MM.1S (cell line): ENCODE measurements at regions not wholly inside any gene's neighbourhood (a gene's known extent, or its start where the extent isn't known, plus 50 kb on each side); places are given as distances from the start of the nearest gene placed in this dataset.

Experiments used
- DNase-seq: peaks from one replicate; pipeline ENCODE4 v3.0.0-alpha.2; 2015
- H2AFZ ChIP-seq: fragments of 300-600 bp; sonication (generic); 2 replicates; pipeline ENCODE4 v1.6.0; 2016; ENCODE audit warnings: antibody characterized with exemption, low read length
- H3F3A ChIP-seq: fragments of 300-600 bp; sonication (generic); 2 replicates; pipeline ENCODE4 v1.6.1; 2016; ENCODE audit warnings: mild to moderate bottlenecking, antibody characterized with exemption, low read length, moderate library complexity, mixed read lengths; ENCODE audit not compliant: insufficient read depth
- H3K27ac ChIP-seq: fragments of 300-600 bp; sonication (generic); 2 replicates; pipeline ENCODE4 v1.5.1; 2016; ENCODE audit warnings: mild to moderate bottlenecking, low read length
- H3K27me3 ChIP-seq: fragments of 300-600 bp; sonication (generic); replicated peaks from 2 replicates; pipeline ENCODE4 v1.6.0; 2016; ENCODE audit warnings: low read length; ENCODE audit not compliant: insufficient read depth
- H3K36me3 ChIP-seq: fragments of 300-600 bp; sonication (generic); replicated peaks from 2 replicates; pipeline ENCODE4 v1.6.1; 2016; ENCODE audit warnings: mild to moderate bottlenecking, low read length, mixed read lengths; ENCODE audit not compliant: insufficient read depth
- H3K4me1 ChIP-seq: fragments of 300-600 bp; sonication (generic); 2 replicates; pipeline ENCODE4 v1.6.1; 2016; ENCODE audit warnings: low read length, mixed read lengths
- H3K4me2 ChIP-seq: fragments of 300-600 bp; sonication (generic); 2 replicates; pipeline ENCODE4 v1.6.0; 2016; ENCODE audit warnings: low read depth, low read length
- H3K4me3 ChIP-seq: fragments of 300-600 bp; sonication (generic); 2 replicates; pipeline ENCODE4 v1.5.1; 2016; ENCODE audit warnings: low read length, mixed read lengths
- H3K79me2 ChIP-seq: fragments of 300-600 bp; sonication (generic); 2 replicates; pipeline ENCODE4 v1.6.1; 2016; ENCODE audit warnings: mixed run types, low read length, mixed read lengths
- H3K9ac ChIP-seq: fragments of 300-600 bp; sonication (generic); 2 replicates; pipeline ENCODE4 v1.6.1; 2016; ENCODE audit warnings: low read length, mixed read lengths
- H3K9me2 ChIP-seq: fragments of 300-600 bp; sonication (generic); replicated peaks from 2 replicates; pipeline ENCODE4 v1.6.1; 2016; ENCODE audit warnings: mild to moderate bottlenecking, low read length, mixed read lengths; ENCODE audit not compliant: insufficient read depth
- H3K9me3 ChIP-seq: fragments of 300-600 bp; sonication (generic); replicated peaks from 2 replicates; pipeline ENCODE4 v1.6.1; 2016; ENCODE audit warnings: mild to moderate bottlenecking, low read length, mixed read lengths; ENCODE audit not compliant: insufficient read depth
- H4K20me1 ChIP-seq: fragments of 300-600 bp; sonication (generic); 2 replicates; pipeline ENCODE4 v1.6.1; 2016; ENCODE audit warnings: mild to moderate bottlenecking, low read length, moderate library complexity, mixed read lengths; ENCODE audit not compliant: insufficient read depth
- EZH2 ChIP-seq: fragments of 300-600 bp; sonication (generic); optimal IDR thresholded peaks from 2 replicates; pipeline ENCODE3; 2017; ENCODE audit warnings: low read depth, mild to moderate bottlenecking, antibody characterized with exemption, low read length, mixed read lengths
- EZH2phosphoT487 ChIP-seq: fragments of 300-600 bp; sonication (generic); IDR thresholded peaks from 2 replicates; pipeline ENCODE4 v1.6.1; 2018; ENCODE audit warnings: antibody characterized with exemption, low read length
- TF ChIP-seq, protein P1 (sequence below): fragments of 300-600 bp; sonication (generic); IDR thresholded peaks from 2 replicates; pipeline ENCODE4 v1.5.1; 2016; ENCODE audit warnings: antibody characterized with exemption, low read length, mixed read lengths

- no peaks in the 10 kb centered on the region for H3K4me1 ChIP-seq
- H2AFZ ChIP-seq = no peak overlapping the region
- no peaks in the 10 kb centered on the region for H3K36me3 ChIP-seq
- DNase-seq = no peak
- H3K79me2 ChIP-seq = no peaks in the 10 kb centered on the region
- H3K27me3 ChIP-seq = no peaks in the 10 kb centered on the region
- H3F3A ChIP-seq = no peaks in the 10 kb centered on the region
- no peaks in the 10 kb centered on the region for H3K9me2 ChIP-seq
- no peak overlapping the region for H3K4me3 ChIP-seq
- TF ChIP-seq, protein P1, sequence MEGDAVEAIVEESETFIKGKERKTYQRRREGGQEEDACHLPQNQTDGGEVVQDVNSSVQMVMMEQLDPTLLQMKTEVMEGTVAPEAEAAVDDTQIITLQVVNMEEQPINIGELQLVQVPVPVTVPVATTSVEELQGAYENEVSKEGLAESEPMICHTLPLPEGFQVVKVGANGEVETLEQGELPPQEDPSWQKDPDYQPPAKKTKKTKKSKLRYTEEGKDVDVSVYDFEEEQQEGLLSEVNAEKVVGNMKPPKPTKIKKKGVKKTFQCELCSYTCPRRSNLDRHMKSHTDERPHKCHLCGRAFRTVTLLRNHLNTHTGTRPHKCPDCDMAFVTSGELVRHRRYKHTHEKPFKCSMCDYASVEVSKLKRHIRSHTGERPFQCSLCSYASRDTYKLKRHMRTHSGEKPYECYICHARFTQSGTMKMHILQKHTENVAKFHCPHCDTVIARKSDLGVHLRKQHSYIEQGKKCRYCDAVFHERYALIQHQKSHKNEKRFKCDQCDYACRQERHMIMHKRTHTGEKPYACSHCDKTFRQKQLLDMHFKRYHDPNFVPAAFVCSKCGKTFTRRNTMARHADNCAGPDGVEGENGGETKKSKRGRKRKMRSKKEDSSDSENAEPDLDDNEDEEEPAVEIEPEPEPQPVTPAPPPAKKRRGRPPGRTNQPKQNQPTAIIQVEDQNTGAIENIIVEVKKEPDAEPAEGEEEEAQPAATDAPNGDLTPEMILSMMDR = no peak
- no peak for TF ChIP-seq EZH2phosphoT487
- no peak for TF ChIP-seq EZH2
- H3K9ac ChIP-seq = no peak overlapping the region
- no peak overlapping the region for H3K4me2 ChIP-seq
- no peaks in the 10 kb centered on the region for H4K20me1 ChIP-seq
- H3K9me3 ChIP-seq = no peaks in the 10 kb centered on the region
- no peak overlapping the region for H3K27ac ChIP-seq
Measured at GRCh38 chr4:79266136-79266535, 59.7 kb downstream of the NAA11 start.

DNA sequence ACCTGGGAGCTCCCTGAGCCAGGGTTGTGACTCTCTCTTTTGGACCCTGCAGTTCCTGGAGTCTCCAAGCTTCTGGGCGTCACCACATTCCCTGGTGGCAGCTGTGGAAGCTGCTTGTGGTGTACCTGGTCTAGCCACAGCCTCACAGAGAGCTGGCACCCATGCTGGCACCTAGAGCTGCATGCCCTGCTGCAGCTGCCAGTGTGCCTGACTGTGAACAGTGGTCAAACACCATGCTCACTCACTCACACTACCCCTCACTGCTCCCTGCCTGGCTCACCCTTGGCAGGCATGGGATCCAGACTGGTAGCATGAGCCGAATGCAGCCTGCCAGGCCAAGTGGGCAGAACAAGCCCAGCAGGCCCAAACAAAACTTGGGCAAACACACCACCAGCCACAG, 66.6 kb downstream of the NAA11 start:
- no peak overlapping the region for H3K4me2 ChIP-seq
- no peaks in the 10 kb centered on the region for H3K4me1 ChIP-seq
- H3F3A ChIP-seq = no peaks in the 10 kb centered on the region
- no peaks in the 10 kb centered on the region for H3K79me2 ChIP-seq
- no peaks in the 10 kb centered on the region for H3K27me3 ChIP-seq
- H3K9me3 ChIP-seq = no peaks in the 10 kb centered on the region
- H3K4me3 ChIP-seq = no peak overlapping the region
- no peaks in the 10 kb centered on the region for H4K20me1 ChIP-seq
- H3K9ac ChIP-seq = no peak overlapping the region
- H2AFZ ChIP-seq = no peak overlapping the region
- H3K27ac ChIP-seq = no peak overlapping the region
- TF ChIP-seq EZH2 (no peak), EZH2phosphoT487 (no peak)
- TF ChIP-seq, protein P1 = no peak
- no peaks in the 10 kb centered on the region for H3K36me3 ChIP-seq
- H3K9me2 ChIP-seq = no peaks in the 10 kb centered on the region
- DNase-seq = no peak

GRCh38 chr4:79258614-79259176, 67.2 kb downstream of the NAA11 start:
- Histone ChIP-seq H3K36me3 (no peaks in the 10 kb centered on the region), H4K20me1 (no peaks in the 10 kb centered on the region), H3K79me2 (no peaks in the 10 kb centered on the region), H3K4me3 (no peak overlapping the region), H3K9ac (no peak overlapping the region), H3F3A (no peaks in the 10 kb centered on the region), H3K9me3 (no peaks in the 10 kb centered on the region), H3K9me2 (no peaks in the 10 kb centered on the region), H3K27ac (no peak overlapping the region), H2AFZ (no peak overlapping the region), H3K4me2 (no peak overlapping the region), H3K4me1 (no peaks in the 10 kb centered on the region), H3K27me3 (no peaks in the 10 kb centered on the region)
- TF ChIP-seq EZH2phosphoT487 (no peak), EZH2 (no peak)
- DNase-seq = no peak

DNA sequence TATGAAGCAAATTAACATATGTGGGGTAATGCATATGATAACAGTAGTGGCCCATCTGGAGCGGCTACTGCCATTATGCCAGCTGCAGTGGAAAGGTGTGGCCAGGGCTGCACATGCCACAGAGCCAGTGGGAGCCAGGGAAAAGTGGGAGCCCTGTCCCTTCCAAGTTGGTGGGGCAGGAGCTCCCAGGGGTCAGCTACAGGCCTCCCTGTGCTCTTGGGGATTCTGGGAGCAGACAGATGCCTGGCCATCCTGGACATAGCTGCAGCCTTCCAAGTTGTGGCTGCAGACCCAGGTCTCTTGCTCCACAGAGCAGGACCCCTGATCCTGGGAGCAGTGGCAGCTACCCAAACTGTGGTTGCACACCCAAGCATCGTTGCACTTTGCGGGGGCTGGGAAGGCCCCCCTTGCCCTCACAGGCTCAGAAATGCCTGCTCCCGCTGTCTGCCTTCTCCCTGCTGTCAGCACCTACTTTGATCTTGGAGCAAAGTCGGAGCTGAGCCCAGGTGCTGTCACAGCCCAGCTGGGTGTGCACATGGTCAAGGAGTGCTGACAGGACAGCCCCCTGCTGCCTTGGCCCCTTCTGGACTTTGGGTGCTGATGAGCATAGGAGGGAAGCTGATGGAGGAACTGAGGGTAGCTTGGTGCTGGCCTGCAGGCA, 67.8 kb downstream of the NAA11 start:
- no peaks in the 10 kb centered on the region for H3K4me1 ChIP-seq
- H3K27me3 ChIP-seq = no peaks in the 10 kb centered on the region

More for the DNA sequence above, 67.8 kb downstream of the NAA11 start:
- Histone ChIP-seq H3K4me2 (no peak overlapping the region), H3K36me3 (no peaks in the 10 kb centered on the region), H3F3A (no peaks in the 10 kb centered on the region), H3K9me3 (no peaks in the 10 kb centered on the region), H2AFZ (no peak overlapping the region), H3K9ac (no peak overlapping the region), H3K9me2 (no peaks in the 10 kb centered on the region), H3K27ac (no peak overlapping the region), H3K79me2 (no peaks in the 10 kb centered on the region), H4K20me1 (no peaks in the 10 kb centered on the region), H3K4me3 (no peak overlapping the region)
- TF ChIP-seq EZH2phosphoT487 = no peak
- no peak for TF ChIP-seq EZH2
- TF ChIP-seq, protein P1 = no peak
- DNase-seq = no peak
